ENCODE measurements at regions not wholly inside any gene's neighbourhood (a gene's known extent, or its start where the extent isn't known, plus 50 kb on each side); places are given as distances from the start of the nearest gene placed in this dataset.

DNA sequence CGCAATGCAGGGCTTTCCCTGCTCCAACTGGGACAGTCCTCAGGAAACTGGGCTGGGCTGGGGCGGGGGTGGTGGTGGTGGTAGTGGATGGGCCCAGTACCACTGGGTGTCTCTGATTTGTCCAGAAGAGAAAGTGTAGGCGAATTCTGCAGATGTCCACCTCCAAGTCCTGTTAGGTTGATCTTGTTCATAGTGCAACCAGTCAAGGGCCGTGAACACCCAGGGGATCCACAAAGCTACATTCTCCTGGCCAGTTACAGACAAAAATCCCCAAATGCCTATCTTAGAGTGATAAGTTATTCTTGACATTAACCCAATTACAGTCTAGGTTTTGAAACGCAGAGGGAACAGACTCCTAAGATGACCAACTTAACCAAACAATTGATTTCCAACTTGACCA is 97.5 kb upstream of the SHB start:
- H4K20me1 ChIP-seq (ENCODE audit: control insufficient read depth, extremely low read depth, insufficient read depth, low read length) = no peaks in the 10 kb centered on the region
- H2AFZ ChIP-seq (ENCODE audit: low read length) = no peak overlapping the region
- H3K4me1 ChIP-seq (ENCODE audit: control insufficient read depth, extremely low read depth, insufficient read depth, low read length) = no peaks in the 10 kb centered on the region
- H3K36me3 ChIP-seq (ENCODE audit: control insufficient read depth, insufficient read depth, low read length) = no peaks in the 10 kb centered on the region
- no peaks in the 10 kb centered on the region for H3K9me3 ChIP-seq (ENCODE audit: control insufficient read depth, insufficient read depth, low read depth, low read length)
- H3K4me3 ChIP-seq (replicated peaks in 1 of 4; ENCODE audit: control extremely low read depth in 1 of 4, insufficient read depth in 1 of 4, low read depth in 3 of 4, low read length in 4 of 4) = no peak overlapping the region
- TF ChIP-seq, protein P1, sequence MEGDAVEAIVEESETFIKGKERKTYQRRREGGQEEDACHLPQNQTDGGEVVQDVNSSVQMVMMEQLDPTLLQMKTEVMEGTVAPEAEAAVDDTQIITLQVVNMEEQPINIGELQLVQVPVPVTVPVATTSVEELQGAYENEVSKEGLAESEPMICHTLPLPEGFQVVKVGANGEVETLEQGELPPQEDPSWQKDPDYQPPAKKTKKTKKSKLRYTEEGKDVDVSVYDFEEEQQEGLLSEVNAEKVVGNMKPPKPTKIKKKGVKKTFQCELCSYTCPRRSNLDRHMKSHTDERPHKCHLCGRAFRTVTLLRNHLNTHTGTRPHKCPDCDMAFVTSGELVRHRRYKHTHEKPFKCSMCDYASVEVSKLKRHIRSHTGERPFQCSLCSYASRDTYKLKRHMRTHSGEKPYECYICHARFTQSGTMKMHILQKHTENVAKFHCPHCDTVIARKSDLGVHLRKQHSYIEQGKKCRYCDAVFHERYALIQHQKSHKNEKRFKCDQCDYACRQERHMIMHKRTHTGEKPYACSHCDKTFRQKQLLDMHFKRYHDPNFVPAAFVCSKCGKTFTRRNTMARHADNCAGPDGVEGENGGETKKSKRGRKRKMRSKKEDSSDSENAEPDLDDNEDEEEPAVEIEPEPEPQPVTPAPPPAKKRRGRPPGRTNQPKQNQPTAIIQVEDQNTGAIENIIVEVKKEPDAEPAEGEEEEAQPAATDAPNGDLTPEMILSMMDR (conservative IDR thresholded peaks at IDR 0.05 in 1 of 2, IDR thresholded peaks at IDR 0.05 in 1 of 2; ENCODE audit: low read depth in 1 of 2, low read length in 2 of 2) = no peak
- no peak for TF ChIP-seq EZH2 (IDR thresholded peaks at IDR 0.05; ENCODE audit: low read length, missing control alignments)
- no peak for DNase-seq (ENCODE audit: low read depth in 2 of 2)
- H3K9ac ChIP-seq (ENCODE audit: insufficient read depth, low read length) = no peak overlapping the region
- H3K27ac ChIP-seq (ENCODE audit: insufficient read depth, low read length) = no peak overlapping the region
- no peaks in the 10 kb centered on the region for H3K79me2 ChIP-seq (ENCODE audit: control insufficient read depth, insufficient read depth, low read length)
- H3K4me2 ChIP-seq (ENCODE audit: extremely low read depth, insufficient read depth, low read length) = no peak overlapping the region
- H3K27me3 ChIP-seq (ENCODE audit: control insufficient read depth, insufficient read depth, low read length) = no peaks in the 10 kb centered on the region

DNA sequence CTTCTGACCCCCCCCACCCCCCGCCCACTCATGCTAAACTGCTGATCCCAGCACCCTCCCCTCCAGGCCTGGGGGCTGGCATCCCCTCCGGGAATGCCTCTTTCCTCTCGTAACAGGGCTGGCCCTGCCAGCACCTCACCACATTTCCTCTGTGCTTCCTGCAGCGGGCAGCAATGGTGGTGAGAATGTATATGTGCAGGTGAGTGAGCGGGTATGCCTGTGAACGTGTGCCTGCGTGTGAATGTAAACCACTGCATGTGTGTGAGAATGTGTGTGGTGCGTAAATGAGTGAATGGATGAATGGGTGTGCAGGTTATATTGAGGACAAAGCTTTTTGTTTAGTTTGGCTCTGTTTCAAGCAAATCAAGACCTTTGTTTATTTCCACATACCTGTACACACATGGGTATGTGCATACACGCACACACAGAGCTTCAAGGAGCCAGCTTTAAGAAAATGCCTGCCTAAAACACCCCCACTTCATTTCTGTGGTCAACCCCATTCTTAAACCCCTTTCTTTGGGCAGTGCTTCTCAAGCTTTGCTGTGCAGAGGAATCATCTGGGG is 95.7 kb upstream of the SHB start:
- Histone ChIP-seq H3K36me3 (ENCODE audit: control insufficient read depth, insufficient read depth, low read length) (no peaks in the 10 kb centered on the region), H3K4me1 (ENCODE audit: control insufficient read depth, extremely low read depth, insufficient read depth, low read length) (no peaks in the 10 kb centered on the region), H3K79me2 (ENCODE audit: control insufficient read depth, insufficient read depth, low read length) (no peaks in the 10 kb centered on the region), H3K9ac (ENCODE audit: insufficient read depth, low read length) (no peak overlapping the region), H3K27ac (ENCODE audit: insufficient read depth, low read length) (no peak overlapping the region), H3K4me2 (ENCODE audit: extremely low read depth, insufficient read depth, low read length) (no peak overlapping the region), H3K27me3 (ENCODE audit: control insufficient read depth, insufficient read depth, low read length) (no peaks in the 10 kb centered on the region), H3K4me3 (replicated peaks in 1 of 4; ENCODE audit: control extremely low read depth in 1 of 4, insufficient read depth in 1 of 4, low read depth in 3 of 4, low read length in 4 of 4) (no peak overlapping the region), H3K9me3 (ENCODE audit: control insufficient read depth, insufficient read depth, low read depth, low read length) (no peaks in the 10 kb centered on the region), H2AFZ (ENCODE audit: low read length) (no peak overlapping the region), H4K20me1 (ENCODE audit: control insufficient read depth, extremely low read depth, insufficient read depth, low read length) (no peaks in the 10 kb centered on the region)
- TF ChIP-seq, protein P1 (conservative IDR thresholded peaks at IDR 0.05 in 1 of 2, IDR thresholded peaks at IDR 0.05 in 1 of 2; ENCODE audit: low read depth in 1 of 2, low read length in 2 of 2) = no peak
- TF ChIP-seq EZH2 (IDR thresholded peaks at IDR 0.05; ENCODE audit: low read length, missing control alignments) = no peak
- DNase-seq (ENCODE audit: low read depth in 2 of 2) = no peak

DNA sequence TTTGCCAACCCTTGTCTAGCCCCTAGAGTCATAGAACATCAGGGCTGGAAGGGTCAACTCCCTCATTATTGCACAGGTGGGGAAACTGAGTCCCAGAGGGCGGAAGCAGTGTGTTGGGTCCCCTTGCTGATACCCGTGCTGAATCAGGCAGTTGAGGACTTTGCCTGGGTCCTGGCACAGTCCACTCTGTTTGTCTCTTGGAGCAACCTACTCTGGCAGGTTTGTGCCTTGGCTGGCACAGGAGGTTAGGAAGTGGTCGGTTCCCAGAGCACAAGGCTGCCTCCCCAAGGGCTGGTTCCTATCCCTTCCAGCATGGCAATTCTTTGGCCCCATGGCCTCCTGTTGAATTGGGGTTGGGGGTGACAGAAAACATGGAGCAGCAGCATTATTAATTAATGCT is 94.5 kb upstream of the SHB start:
- no peak overlapping the region for H3K27ac ChIP-seq (ENCODE audit: insufficient read depth, low read length)
- TF ChIP-seq EZH2 (IDR thresholded peaks at IDR 0.05; ENCODE audit: low read length, missing control alignments) = no peak
- TF ChIP-seq, protein P1 (conservative IDR thresholded peaks at IDR 0.05 in 1 of 2, IDR thresholded peaks at IDR 0.05 in 1 of 2; ENCODE audit: low read depth in 1 of 2, low read length in 2 of 2) = no peak
- no peaks in the 10 kb centered on the region for H3K27me3 ChIP-seq (ENCODE audit: control insufficient read depth, insufficient read depth, low read length)
- H3K4me2 ChIP-seq (ENCODE audit: extremely low read depth, insufficient read depth, low read length) = no peak overlapping the region
- H3K4me1 ChIP-seq (ENCODE audit: control insufficient read depth, extremely low read depth, insufficient read depth, low read length) = no peaks in the 10 kb centered on the region
- H3K79me2 ChIP-seq (ENCODE audit: control insufficient read depth, insufficient read depth, low read length) = no peaks in the 10 kb centered on the region
- H3K9me3 ChIP-seq (ENCODE audit: control insufficient read depth, insufficient read depth, low read depth, low read length) = no peaks in the 10 kb centered on the region
- H3K4me3 ChIP-seq (replicated peaks in 1 of 4; ENCODE audit: control extremely low read depth in 1 of 4, insufficient read depth in 1 of 4, low read depth in 3 of 4, low read length in 4 of 4) = no peak overlapping the region
- no peaks in the 10 kb centered on the region for H3K36me3 ChIP-seq (ENCODE audit: control insufficient read depth, insufficient read depth, low read length)
- H3K9ac ChIP-seq (ENCODE audit: insufficient read depth, low read length) = no peak overlapping the region
- DNase-seq (ENCODE audit: low read depth in 2 of 2) = no peak
- H2AFZ ChIP-seq (ENCODE audit: low read length) = no peak overlapping the region
- H4K20me1 ChIP-seq (ENCODE audit: control insufficient read depth, extremely low read depth, insufficient read depth, low read length) = no peaks in the 10 kb centered on the region
